Small intestine (tissue), 7 donors: ENCODE measurements at regions not wholly inside any gene's neighbourhood (a gene's known extent, or its start where the extent isn't known, plus 50 kb on each side); places are given as distances from the start of the nearest gene placed in this dataset.

Experiments
- DNase-seq, 2 donors: peaks; one replicate each; pipeline versions ENCODE4 v3.0.0 to v3.0.0-alpha.2; 2013
- FAIRE-seq: peaks from 2 replicates; lab custom pipeline; 2012; peaks lifted over from hg19 to GRCh38; lab: Jason Lieb, UNC
- H3K27ac ChIP-seq, 3 donors: one replicate each; pipeline ENCODE4 v1.5.1; 2013; ENCODE audit warnings: low read length in 2 of 3, mild to moderate bottlenecking in 2 of 3, control low read depth in 1 of 3, inconsistent platforms in 1 of 3, low read depth in 1 of 3, moderate library complexity in 1 of 3
- H3K27me3 ChIP-seq, 3 donors: one replicate each; pipeline ENCODE4 v1.6.1; 2013; ENCODE audit warnings: low read length in 3 of 3, inconsistent platforms in 1 of 3; ENCODE audit not compliant: control insufficient read depth in 3 of 3, insufficient read depth in 3 of 3
- H3K36me3 ChIP-seq, 3 donors: one replicate each; pipeline ENCODE4 v1.6.1; 2013; ENCODE audit warnings: low read length in 3 of 3, inconsistent platforms in 1 of 3, low read depth in 1 of 3, mild to moderate bottlenecking in 1 of 3, moderate library complexity in 1 of 3; ENCODE audit not compliant: control insufficient read depth in 3 of 3, insufficient read depth in 2 of 3
- H3K4me1 ChIP-seq, 3 donors: one replicate each; pipeline ENCODE4 v1.6.1; 2013; ENCODE audit warnings: low read length in 2 of 3, inconsistent platforms in 1 of 3, low read depth in 1 of 3, mild to moderate bottlenecking in 1 of 3, moderate library complexity in 1 of 3; ENCODE audit not compliant: control insufficient read depth in 3 of 3, insufficient read depth in 2 of 3
- H3K4me3 ChIP-seq, 3 donors: one replicate each; pipeline ENCODE4 v1.5.1; 2013; ENCODE audit warnings: low read length in 3 of 3, control low read depth in 1 of 3, inconsistent platforms in 1 of 3, low read depth in 1 of 3, mild to moderate bottlenecking in 1 of 3, moderate library complexity in 1 of 3
- H3K9me3 ChIP-seq, 2 donors: one replicate each; pipeline ENCODE4 v1.6.1; 2013; ENCODE audit warnings: low read depth in 1 of 2, low read length in 1 of 2; ENCODE audit not compliant: control insufficient read depth in 2 of 2, insufficient read depth in 1 of 2
- WGBS, 3 donors: extraction: QIAGEN DNeasy Blood & Tissue Kit; methylation state at CpG; one replicate each; pipeline ENCODE4 v1.1.7; 2013; 5-methylcytosine and 5-hydroxymethylcytosine counted together
- donor health status: healthy with polysubstance abuse.
- donor health status: control.
- donor health status: control.
- donor health status: Bipolar disorder and iron deficiency.
- donor health status: healthy.

DNA sequence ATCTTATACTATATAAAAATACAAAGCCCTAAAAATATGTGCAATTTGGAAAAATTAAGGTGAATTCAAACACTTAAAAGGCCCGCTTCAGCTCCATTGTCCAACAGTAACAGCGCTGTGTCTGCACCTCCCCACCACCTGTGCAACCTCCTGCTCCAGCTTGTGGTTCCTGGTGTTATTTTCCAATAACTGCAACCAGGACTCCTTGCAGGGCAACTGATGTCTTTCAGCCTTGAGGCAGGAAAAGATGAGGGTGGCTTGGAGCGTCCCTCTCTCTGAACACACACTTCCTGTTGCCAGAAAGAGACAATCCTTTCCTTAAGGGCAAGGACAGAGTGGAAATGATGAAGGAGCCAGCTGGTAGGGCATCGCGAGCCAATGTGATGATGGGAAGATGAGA, 336.0 kb downstream of the GLRX3 start:
- H3K36me3 ChIP-seq: no peaks in the 10 kb centered on the region
- no peak for FAIRE-seq
- H3K4me1 ChIP-seq: no peaks in the 10 kb centered on the region
- H3K27ac ChIP-seq: no peak overlapping the region
- no peak overlapping the region for H3K4me3 ChIP-seq
- no peaks in the 10 kb centered on the region for H3K9me3 ChIP-seq
- H3K27me3 ChIP-seq: no peaks in the 10 kb centered on the region
- WGBS, 3 donors: 74 to 82% (median 79%) methylated on average over 5 of the region's 5 CpGs
- DNase-seq: no peak

DNA sequence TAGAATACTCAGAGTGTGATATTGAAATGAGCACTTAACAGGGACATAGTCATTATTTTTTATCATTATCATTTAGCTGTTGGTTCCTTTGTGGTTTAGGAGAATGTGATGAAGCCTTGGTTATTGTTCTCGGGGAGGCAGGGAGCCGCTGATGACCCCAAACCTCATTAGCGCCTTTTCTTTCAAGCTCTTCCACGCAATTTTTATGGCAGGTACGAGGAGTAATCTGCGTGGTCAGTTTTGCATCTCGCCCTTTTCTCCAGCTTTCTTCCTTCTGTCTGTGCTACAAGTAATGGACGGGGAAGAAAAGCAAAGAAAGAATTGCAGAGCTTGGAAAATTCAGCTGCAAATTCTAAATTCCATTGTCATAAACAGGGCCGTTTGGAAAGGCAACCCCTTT, 338.4 kb downstream of the GLRX3 start:
- 64 to 83% (median 77%) methylated on average over 9 of the region's 9 CpGs for WGBS, 3 donors
- H3K27ac ChIP-seq: no peak overlapping the region
- DNase-seq (no peak), FAIRE-seq (no peak)
- H3K27me3 ChIP-seq: no peaks in the 10 kb centered on the region
- H3K4me1 ChIP-seq: no peaks in the 10 kb centered on the region
- H3K4me3 ChIP-seq: no peak overlapping the region
- H3K9me3 ChIP-seq: no peaks in the 10 kb centered on the region
- no peaks in the 10 kb centered on the region for H3K36me3 ChIP-seq

DNA sequence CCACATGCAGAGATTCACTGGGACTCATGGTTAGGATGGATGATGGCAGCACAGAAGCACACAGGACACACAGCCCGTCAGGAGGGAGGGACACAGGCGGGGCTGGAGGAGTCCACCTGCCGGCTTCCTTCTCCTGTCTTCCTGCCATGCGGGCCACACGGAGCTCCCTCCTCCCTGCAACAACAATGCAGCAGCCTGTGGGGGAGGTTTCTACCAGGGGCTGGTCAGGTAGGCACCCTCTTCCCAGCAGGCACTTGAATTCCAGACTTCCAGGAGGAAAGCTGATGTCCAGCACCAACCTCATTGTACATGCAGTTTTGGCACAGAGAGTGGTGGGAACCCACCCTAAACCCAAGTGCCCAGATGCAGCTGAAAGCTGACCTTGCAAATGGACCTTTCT, 341.2 kb downstream of the GLRX3 start:
- Histone ChIP-seq H3K27me3 (no peaks in the 10 kb centered on the region), H3K36me3 (no peaks in the 10 kb centered on the region), H3K4me3 (no peak overlapping the region), H3K27ac (no peak overlapping the region), H3K9me3 (no peaks in the 10 kb centered on the region), H3K4me1 (no peaks in the 10 kb centered on the region)
- WGBS, 3 donors: 37 to 57% (median 56%) methylated on average over 5 of the region's 5 CpGs
- FAIRE-seq: no peak
- DNase-seq: no peak

DNA sequence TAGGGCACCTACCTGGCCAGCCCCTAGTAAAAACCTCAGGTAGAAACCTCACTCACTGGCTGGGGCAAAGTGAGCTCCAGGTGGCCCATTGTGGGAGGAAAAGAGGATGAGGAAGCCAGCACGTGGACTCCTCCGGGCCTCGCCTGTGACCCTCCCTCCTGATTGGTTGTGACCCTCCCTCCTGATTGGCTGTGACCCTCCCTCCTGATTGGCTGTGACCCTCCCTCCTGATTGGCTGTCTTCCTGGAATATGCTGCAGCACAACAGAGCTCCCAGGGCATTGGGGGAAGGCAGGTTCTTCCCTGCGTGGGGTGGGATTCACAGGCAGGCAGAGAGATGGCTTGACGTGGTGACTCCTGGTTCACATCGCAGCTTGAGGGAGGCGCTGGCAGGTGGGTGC, 343.0 kb downstream of the GLRX3 start:
- FAIRE-seq (no peak), DNase-seq (no peak)
- Histone ChIP-seq H3K4me1 (no peaks in the 10 kb centered on the region), H3K36me3 (no peaks in the 10 kb centered on the region), H3K9me3 (no peaks in the 10 kb centered on the region), H3K27me3 (no peaks in the 10 kb centered on the region), H3K27ac (no peak overlapping the region), H3K4me3 (no peak overlapping the region)
- 66 to 85% (median 73%) methylated on average over 7 of the region's 7 CpGs for WGBS, 3 donors

DNA sequence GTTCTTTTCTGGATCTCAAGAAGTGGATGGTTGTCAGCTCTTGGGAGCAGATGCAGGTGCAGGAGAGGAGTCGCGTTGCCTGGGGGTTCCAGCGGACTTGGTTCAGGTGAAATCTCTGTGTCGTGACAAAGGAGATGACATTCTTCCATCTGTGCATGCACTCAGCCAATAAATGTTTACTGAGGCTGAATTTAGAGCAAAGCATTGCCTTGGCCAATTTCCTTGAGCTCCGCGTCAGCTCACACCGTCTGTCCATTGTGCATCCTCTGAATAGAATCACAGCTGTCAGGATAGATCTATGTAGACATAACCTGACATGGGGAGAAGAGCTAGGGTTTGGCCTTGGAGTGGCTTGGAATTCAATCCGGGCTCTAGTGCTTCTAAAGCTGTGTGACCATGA, 343.7 kb downstream of the GLRX3 start:
- WGBS, 3 donors: 74 to 90% (median 79%) methylated on average over 8 of the region's 8 CpGs
- Histone ChIP-seq H3K4me1 (no peaks in the 10 kb centered on the region), H3K36me3 (no peaks in the 10 kb centered on the region), H3K27me3 (no peaks in the 10 kb centered on the region), H3K9me3 (no peaks in the 10 kb centered on the region), H3K4me3 (no peak overlapping the region), H3K27ac (no peak overlapping the region)
- DNase-seq (no peak), FAIRE-seq (no peak)

DNA sequence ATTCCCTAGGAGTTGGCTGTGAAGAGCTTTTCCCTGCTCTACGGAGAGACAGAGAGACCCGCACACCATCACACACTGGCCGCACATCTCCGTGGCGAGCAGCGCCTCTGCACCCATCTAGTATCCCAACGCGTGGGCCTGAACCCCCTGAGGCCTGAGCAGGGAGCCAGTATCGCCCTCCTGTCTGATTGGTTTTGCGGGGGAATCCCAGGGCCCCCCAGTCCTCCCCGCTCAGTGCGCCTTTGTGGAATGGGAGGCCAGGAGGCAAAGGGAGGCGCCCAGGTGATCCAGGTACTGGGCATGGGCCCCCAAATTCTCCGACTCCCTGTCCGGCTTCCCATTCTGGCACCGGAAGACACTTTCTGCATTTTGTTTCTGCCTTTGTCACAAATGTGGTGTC, 344.3 kb downstream of the GLRX3 start:
- Histone ChIP-seq H3K36me3 (no peaks in the 10 kb centered on the region), H3K4me1 (no peaks in the 10 kb centered on the region), H3K27ac (no peak overlapping the region), H3K9me3 (no peaks in the 10 kb centered on the region), H3K4me3 (no peak overlapping the region), H3K27me3 (no peaks in the 10 kb centered on the region)
- 92 to 94% (median 93%) methylated on average over 16 of the region's 16 CpGs for WGBS, 3 donors
- DNase-seq (no peak), FAIRE-seq (no peak)

DNA sequence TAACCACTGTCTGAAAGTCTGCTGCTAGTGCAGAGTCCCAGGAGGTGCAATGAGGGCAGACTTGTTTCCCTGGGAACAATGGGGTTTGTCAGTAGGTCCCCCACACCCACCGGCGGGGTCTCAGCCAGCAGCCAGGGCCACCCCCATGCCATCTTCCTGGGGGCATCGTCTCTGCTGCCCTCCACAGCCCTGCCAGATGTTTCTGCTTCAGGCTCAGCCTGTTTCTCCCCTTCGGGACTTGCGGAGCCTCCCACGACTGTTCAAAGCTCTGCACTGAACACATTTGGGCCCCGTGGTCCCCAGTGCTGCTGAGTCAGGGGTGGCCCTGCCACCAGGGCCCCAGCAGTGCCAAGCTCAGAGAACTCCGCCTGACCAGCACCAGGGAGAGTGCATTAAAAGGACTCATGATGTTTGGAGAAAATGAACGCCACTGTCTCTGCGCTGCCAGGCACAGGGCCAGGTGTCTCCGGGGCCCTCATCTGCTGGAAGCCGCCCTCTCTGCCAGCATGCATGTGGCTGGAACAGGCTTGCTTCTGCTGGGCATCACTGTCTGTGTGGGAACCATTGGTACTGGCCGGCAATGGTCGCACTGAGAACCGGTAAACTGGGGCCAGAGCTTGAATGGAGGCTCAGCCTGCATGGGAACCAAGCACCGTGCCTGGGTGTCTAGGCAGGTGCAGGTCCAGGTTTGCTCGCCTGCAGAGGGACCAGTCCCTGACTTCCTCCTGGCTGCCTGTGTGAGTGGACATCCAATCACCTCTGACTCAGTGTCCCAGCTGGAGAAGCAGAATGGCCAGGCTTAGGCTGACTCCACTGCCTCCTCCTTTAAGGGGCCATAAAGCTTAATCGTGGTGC, 345.1 kb downstream of the GLRX3 start:
- no peaks in the 10 kb centered on the region for H3K36me3 ChIP-seq
- FAIRE-seq: no peak
- no peaks in the 10 kb centered on the region for H3K4me1 ChIP-seq
- no peak overlapping the region for H3K27ac ChIP-seq
- H3K9me3 ChIP-seq: no peaks in the 10 kb centered on the region
- DNase-seq: no peak
- H3K27me3 ChIP-seq: no peaks in the 10 kb centered on the region
- 74 to 84% (median 80%) methylated on average over 18 of the region's 18 CpGs for WGBS, 3 donors
- no peak overlapping the region for H3K4me3 ChIP-seq

DNA sequence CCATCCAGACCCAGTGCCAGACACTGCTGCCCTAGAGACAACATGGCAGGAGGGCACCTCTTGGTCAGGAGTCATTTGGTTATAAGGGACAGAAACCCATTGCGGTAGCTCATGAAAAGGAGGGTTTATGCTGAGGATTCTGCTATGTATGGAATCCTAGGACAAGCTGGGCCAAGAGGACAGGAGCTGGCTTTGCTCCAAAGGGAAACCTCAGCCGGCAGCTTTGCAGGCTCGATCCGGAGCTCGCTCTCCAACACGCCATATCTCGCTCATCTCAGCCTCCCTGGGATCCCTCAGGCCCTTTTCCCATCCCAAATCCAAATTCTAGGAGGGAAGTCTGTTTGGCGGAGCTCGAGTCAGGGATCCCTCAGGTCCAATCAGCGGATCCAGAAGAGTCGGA, 345.7 kb downstream of the GLRX3 start:
- Histone ChIP-seq H3K9me3 (no peaks in the 10 kb centered on the region), H3K27me3 (no peaks in the 10 kb centered on the region), H3K4me3 (no peak overlapping the region), H3K4me1 (no peaks in the 10 kb centered on the region), H3K36me3 (no peaks in the 10 kb centered on the region), H3K27ac (no peak overlapping the region)
- DNase-seq (no peak), FAIRE-seq (no peak)
- 74 to 91% (median 86%) methylated on average over 11 of the region's 11 CpGs for WGBS, 3 donors
